ENCODE measurements at regions not wholly inside any gene's neighbourhood (a gene's known extent, or its start where the extent isn't known, plus 50 kb on each side); places are given as distances from the start of the nearest gene placed in this dataset.

DNA sequence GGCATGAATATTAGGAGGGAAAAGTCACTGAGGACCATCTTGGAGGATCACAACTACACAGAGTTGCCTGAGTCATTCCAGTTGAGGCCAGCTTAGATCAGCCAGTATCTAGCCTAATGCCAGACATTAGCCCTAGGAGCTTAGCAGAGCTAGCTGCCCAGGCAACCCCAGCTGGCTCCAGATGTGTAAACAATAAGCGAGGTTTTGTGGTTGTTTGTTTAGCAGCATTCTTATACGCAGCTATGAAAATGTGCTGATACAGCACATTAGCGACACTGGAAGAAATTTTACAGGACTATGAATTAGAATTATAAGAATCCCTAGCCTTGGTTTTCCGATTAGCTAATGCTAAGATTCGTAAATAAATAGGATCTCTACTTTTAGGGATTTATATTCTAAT, 59.3 kb downstream of the BTBD3 start:
- DNase-seq (ENCODE audit: low read depth, low spot score), result no peak
- H3K4me3 ChIP-seq (ENCODE audit: low read length), result no peak overlapping the region
- H3K27me3 ChIP-seq (ENCODE audit: control insufficient read depth, insufficient read depth, low read length), result no peaks in the 10 kb centered on the region
- peaks cover 4% of the 10 kb centered on the region; the same call in 1 of the 2 replicates for H3K4me1 ChIP-seq (ENCODE audit: control insufficient read depth, insufficient read depth, low read length)
- no peaks in the 10 kb centered on the region for H3K36me3 ChIP-seq (ENCODE audit: control insufficient read depth, insufficient read depth, low read length)
- WGBS (ENCODE audit: insufficient coverage, insufficient read length), result no CpG with 5 or more reads among the region's 5 CpGs
- H3K9me3 ChIP-seq (ENCODE audit: control insufficient read depth, insufficient read depth, low read length), result no peaks in the 10 kb centered on the region
- H3K27ac ChIP-seq (ENCODE audit: low read length), result no peak overlapping the region

DNA sequence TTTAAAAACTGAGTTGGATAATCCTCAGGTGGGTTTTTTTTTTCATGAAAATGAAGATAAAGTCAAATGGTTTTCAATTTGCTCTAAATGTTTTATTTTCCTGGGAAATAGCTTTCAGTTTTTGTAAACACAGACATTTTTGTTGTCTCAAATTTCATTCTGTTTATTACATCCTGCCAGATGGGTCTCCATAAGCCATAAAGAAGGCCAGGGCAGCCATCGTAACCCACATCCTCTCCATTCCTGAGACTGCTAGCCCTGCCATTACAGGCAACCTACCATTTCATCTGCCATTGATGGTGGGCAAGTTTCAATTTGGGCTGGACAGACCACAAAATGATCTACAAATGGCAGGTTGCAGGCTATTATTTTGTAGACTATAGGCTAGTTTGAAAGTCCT, 60.8 kb downstream of the BTBD3 start:
- H3K36me3 ChIP-seq (ENCODE audit: control insufficient read depth, insufficient read depth, low read length), result no peaks in the 10 kb centered on the region
- no peak overlapping the region for H3K27ac ChIP-seq (ENCODE audit: low read length)
- H3K4me1 ChIP-seq (ENCODE audit: control insufficient read depth, insufficient read depth, low read length), result peaks cover 4% of the 10 kb centered on the region; the same call in 1 of the 2 replicates
- no peak for DNase-seq (ENCODE audit: low read depth, low spot score)
- H3K27me3 ChIP-seq (ENCODE audit: control insufficient read depth, insufficient read depth, low read length), result no peaks in the 10 kb centered on the region
- WGBS (ENCODE audit: insufficient coverage, insufficient read length), result no CpG with 5 or more reads among the region's 1 CpG
- no peak overlapping the region for H3K4me3 ChIP-seq (ENCODE audit: low read length)
- no peaks in the 10 kb centered on the region for H3K9me3 ChIP-seq (ENCODE audit: control insufficient read depth, insufficient read depth, low read length)

DNA sequence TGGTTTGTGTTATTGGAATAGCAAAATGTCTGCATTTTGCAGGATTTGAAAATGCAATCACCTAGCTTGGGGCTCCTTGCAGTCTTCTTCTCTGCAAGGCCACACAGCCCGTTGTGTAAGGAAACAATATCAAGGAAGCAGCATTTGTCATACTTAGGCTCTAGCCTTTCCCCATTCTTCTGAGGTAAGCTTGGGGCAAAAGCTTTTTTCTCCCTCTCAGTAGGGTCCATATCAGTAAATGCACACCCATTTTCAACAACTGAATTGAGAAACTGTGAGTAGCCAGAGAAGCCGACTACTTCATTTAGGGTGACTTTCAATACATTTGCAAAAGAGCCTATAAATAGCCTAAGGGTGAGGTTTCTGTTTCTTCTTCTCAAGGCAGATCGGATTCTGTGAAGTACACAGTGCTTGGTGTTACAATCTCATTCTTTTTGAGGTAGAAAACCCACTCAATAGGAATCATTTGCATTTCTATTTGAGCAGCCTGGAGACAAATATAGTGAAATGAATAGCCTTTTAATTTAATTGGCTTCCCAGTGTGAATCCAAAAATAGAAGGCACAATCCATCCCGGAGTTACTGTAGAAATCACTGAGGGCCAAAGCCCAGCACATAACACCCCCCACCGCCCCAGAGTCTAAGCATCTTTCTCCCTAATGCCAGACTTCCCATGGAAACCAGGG, 61.8 kb downstream of the BTBD3 start:
- Histone ChIP-seq H3K4me3 (ENCODE audit: low read length) (no peak overlapping the region), H3K4me1 (ENCODE audit: control insufficient read depth, insufficient read depth, low read length) (peaks cover 4% of the 10 kb centered on the region; the same call in 1 of the 2 replicates), H3K27ac (ENCODE audit: low read length) (no peak overlapping the region), H3K9me3 (ENCODE audit: control insufficient read depth, insufficient read depth, low read length) (no peaks in the 10 kb centered on the region), H3K27me3 (ENCODE audit: control insufficient read depth, insufficient read depth, low read length) (no peaks in the 10 kb centered on the region), H3K36me3 (ENCODE audit: control insufficient read depth, insufficient read depth, low read length) (no peaks in the 10 kb centered on the region)
- WGBS (ENCODE audit: insufficient coverage, insufficient read length), result no CpG with 5 or more reads among the region's 5 CpGs
- no peak for DNase-seq (ENCODE audit: low read depth, low spot score)

DNA sequence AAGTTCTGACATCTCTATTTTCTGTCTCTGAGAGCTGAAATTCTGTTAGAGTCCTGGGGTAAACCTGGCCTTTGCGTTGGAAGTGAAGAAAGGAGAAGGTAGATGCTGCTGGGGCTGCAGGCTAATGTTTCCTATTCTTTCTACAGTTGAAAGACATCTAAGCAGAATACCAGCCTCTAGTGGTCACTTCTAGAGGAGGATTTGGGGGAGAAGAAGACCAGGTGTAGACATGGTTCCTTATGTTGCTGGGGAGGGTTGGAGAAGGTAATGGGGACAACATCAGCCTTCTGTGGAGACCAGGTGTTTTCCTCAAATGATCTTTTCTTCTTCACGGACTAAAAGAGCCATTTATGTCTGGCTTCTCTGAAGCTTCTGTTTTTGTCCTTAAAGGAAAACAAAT, 62.6 kb downstream of the BTBD3 start:
- Histone ChIP-seq H3K27me3 (ENCODE audit: control insufficient read depth, insufficient read depth, low read length) (no peaks in the 10 kb centered on the region), H3K36me3 (ENCODE audit: control insufficient read depth, insufficient read depth, low read length) (no peaks in the 10 kb centered on the region), H3K4me1 (ENCODE audit: control insufficient read depth, insufficient read depth, low read length) (peaks cover 4% of the 10 kb centered on the region; the same call in 1 of the 2 replicates), H3K9me3 (ENCODE audit: control insufficient read depth, insufficient read depth, low read length) (no peaks in the 10 kb centered on the region), H3K4me3 (ENCODE audit: low read length) (no peak overlapping the region), H3K27ac (ENCODE audit: low read length) (no peak overlapping the region)
- WGBS (ENCODE audit: insufficient coverage, insufficient read length), result no CpG with 5 or more reads among the region's 2 CpGs
- DNase-seq (ENCODE audit: low read depth, low spot score), result no peak

DNA sequence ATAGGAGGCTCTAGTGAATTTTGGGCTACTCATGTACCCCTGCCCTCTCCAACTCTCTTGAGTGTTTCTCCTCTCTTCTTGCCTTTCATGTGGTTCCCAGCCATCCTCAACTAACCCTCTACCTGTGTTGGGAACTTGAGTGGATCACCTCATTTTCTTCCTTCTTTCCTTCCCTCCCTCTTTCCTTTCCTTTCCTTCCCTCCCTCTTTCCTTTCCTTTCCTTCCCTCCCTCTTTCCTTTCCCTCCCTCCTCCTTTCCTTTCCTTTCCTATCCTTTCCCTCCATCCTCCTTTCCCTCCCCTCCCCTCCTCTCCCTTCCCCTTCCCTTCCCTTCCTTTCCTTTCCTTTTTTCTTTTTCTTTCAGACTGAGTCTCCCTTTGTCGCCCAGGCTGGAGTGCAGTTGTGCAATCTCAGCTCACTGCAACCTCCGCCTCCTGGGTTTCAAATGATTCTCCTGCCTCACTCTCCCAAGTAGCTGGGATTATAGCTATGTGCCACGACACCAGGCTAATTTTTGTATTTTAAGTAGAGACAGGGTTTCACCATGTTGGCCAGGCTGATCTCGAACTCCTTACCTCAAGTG, 63.8 kb downstream of the BTBD3 start:
- Histone ChIP-seq H3K4me3 (ENCODE audit: low read length) (no peak overlapping the region), H3K27ac (ENCODE audit: low read length) (no peak overlapping the region), H3K9me3 (ENCODE audit: control insufficient read depth, insufficient read depth, low read length) (no peaks in the 10 kb centered on the region), H3K36me3 (ENCODE audit: control insufficient read depth, insufficient read depth, low read length) (no peaks in the 10 kb centered on the region), H3K4me1 (ENCODE audit: control insufficient read depth, insufficient read depth, low read length) (peaks cover 4% of the 10 kb centered on the region; the same call in 1 of the 2 replicates), H3K27me3 (ENCODE audit: control insufficient read depth, insufficient read depth, low read length) (no peaks in the 10 kb centered on the region)
- no peak for DNase-seq (ENCODE audit: low read depth, low spot score)
- WGBS (ENCODE audit: insufficient coverage, insufficient read length), result no CpG with 5 or more reads among the region's 4 CpGs

DNA sequence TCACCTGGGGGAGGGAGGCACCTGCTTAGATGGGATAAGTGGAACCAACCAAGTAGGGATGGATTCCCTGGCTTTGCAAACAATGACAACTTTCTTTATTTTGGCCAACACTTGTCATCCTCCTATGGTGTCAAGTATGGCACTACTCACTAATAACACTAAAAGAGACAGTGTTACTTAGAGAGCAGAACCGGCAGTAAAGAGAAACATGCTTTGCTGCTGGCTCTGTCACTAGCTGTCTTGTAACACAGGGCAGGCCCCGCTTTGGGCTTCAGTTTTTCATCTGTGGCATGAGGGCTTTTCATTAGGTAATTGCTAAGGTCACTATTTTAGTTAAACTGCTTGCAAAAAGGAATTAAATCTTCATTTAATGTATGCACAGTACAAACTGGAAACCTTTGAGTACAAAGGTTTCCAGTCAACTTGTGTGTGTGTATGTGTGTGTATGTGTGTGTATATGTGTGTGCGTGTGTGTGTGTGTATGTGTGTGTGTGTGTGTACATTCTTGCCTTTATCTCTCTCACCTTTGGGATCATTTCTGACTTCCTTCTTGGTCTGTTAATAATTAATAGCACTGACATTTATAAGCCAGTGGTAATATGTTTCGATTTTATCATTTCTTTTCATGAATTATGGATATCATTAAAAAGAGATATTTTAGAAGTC, 64.7 kb downstream of the BTBD3 start:
- no CpG with 5 or more reads among the region's 4 CpGs for WGBS (ENCODE audit: insufficient coverage, insufficient read length)
- no peak overlapping the region for H3K4me3 ChIP-seq (ENCODE audit: low read length)
- H3K9me3 ChIP-seq (ENCODE audit: control insufficient read depth, insufficient read depth, low read length), result no peaks in the 10 kb centered on the region
- no peak for DNase-seq (ENCODE audit: low read depth, low spot score)
- peaks cover 4% of the 10 kb centered on the region; the same call in 1 of the 2 replicates for H3K4me1 ChIP-seq (ENCODE audit: control insufficient read depth, insufficient read depth, low read length)
- H3K27ac ChIP-seq (ENCODE audit: low read length), result no peak overlapping the region
- no peaks in the 10 kb centered on the region for H3K27me3 ChIP-seq (ENCODE audit: control insufficient read depth, insufficient read depth, low read length)
- H3K36me3 ChIP-seq (ENCODE audit: control insufficient read depth, insufficient read depth, low read length), result no peaks in the 10 kb centered on the region

DNA sequence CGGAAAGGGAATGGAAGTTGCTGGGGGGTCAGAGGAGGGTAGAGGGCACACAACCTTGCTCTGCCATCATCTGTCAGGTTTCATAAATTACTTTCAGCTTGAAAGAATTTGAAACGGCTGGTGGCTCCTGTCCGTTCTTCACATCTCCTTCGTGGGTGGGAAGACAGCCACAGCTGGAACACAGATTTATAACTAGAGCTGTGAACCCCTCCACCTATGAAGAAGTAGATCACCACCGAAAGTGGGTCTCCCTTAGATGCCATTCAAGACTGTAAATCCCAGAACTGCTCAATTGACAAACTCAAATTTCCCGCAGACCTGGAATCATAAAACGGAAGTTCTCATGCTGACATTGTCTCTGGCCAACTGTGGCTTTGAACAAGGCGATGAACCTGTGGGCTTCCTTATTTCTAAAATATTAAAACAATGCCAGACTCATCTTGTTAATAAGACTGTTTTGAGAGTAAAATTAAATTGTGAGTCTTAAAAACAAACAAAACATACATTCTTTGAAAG, 65.3 kb downstream of the BTBD3 start:
- no peaks in the 10 kb centered on the region for H3K9me3 ChIP-seq (ENCODE audit: control insufficient read depth, insufficient read depth, low read length)
- WGBS (ENCODE audit: insufficient coverage, insufficient read length), result no CpG with 5 or more reads among the region's 8 CpGs
- no peak overlapping the region for H3K4me3 ChIP-seq (ENCODE audit: low read length)
- H3K27ac ChIP-seq (ENCODE audit: low read length), result no peak overlapping the region
- peaks cover 4% of the 10 kb centered on the region; the same call in 1 of the 2 replicates for H3K4me1 ChIP-seq (ENCODE audit: control insufficient read depth, insufficient read depth, low read length)
- H3K36me3 ChIP-seq (ENCODE audit: control insufficient read depth, insufficient read depth, low read length), result no peaks in the 10 kb centered on the region
- H3K27me3 ChIP-seq (ENCODE audit: control insufficient read depth, insufficient read depth, low read length), result no peaks in the 10 kb centered on the region
- DNase-seq (ENCODE audit: low read depth, low spot score), result no peak

DNA sequence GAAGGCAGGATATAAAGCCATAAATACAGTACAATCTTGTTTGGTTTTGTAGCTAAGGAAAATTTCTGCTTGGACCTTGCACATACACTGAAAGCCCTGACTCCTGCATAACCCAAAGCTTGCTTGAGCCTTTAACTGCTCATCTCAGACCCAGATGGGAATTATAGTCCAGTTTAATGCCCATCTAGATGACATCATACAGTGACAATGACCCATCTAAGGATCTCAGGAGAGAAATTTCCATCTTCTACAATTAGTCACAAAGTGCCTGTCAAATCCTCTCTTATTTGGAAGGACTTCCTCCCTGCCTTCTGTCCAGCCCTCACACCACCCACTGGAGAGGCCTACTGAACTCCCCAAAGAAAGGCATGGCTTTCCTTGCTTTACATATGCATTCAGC, 69.3 kb downstream of the BTBD3 start:
- Histone ChIP-seq H3K4me3 (ENCODE audit: low read length) (no peak overlapping the region), H3K4me1 (ENCODE audit: control insufficient read depth, insufficient read depth, low read length) (no peaks in the 10 kb centered on the region), H3K27me3 (ENCODE audit: control insufficient read depth, insufficient read depth, low read length) (no peaks in the 10 kb centered on the region), H3K27ac (ENCODE audit: low read length) (no peak overlapping the region), H3K9me3 (ENCODE audit: control insufficient read depth, insufficient read depth, low read length) (no peaks in the 10 kb centered on the region), H3K36me3 (ENCODE audit: control insufficient read depth, insufficient read depth, low read length) (no peaks in the 10 kb centered on the region)
- no peak for DNase-seq (ENCODE audit: low read depth, low spot score)

DNA sequence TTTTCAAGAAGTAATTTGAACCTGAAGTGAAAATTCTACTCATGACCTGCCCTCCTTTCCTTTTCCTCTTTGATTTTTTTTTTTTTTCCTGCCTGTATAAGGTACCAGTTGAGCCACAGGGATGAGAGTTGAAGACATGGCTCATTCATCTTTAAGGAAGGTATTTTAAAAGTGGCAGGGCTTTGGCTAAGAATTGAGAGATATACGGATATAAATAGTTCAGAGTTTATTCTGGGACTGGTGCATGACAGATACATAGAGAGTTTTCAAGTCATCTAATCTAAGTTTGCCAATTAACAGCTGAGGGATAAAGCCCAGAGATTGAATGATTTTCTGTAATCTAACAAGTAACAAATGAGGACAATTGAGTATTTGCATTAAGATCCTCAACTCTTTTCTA, 69.8 kb downstream of the BTBD3 start:
- no CpG with 5 or more reads among the region's 1 CpG for WGBS (ENCODE audit: insufficient coverage, insufficient read length)
- H3K27me3 ChIP-seq (ENCODE audit: control insufficient read depth, insufficient read depth, low read length), result no peaks in the 10 kb centered on the region

DNA sequence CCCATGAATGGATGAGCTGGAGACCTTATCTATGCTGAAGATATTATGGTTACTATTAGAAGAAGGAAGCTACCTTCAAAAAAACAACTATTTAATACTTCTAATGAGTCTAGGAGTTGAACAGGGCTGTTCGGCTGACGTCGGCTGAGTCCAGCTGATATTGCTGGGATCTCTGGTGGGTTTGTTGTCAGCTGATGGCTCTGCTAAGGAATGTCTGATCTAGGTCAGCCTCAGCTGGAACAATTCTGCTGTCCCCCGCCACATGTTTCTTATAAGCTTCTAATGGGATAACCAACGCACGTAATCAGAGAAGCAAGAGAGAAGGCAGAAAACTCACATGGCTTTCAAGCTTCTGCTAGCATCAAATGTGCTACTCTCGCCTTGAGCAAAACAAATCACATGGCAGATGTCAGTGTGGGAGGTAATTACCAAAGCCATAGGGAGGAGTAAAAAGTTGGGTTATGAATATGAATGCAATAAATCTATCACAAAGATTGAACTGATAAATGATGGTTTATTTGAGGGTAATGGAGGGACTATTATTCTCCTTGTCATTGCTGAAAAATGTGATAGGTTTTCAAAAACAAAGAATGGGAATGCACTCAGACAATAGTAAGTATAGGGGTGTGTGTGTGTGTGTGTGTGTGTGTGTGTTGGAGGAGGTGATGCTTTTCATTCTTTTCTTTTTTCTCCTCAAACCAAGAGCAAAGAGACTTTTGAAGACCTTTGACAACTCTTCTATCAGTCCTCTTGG, 71.5 kb downstream of the BTBD3 start:
- Histone ChIP-seq H3K4me1 (ENCODE audit: control insufficient read depth, insufficient read depth, low read length) (no peaks in the 10 kb centered on the region), H3K27ac (ENCODE audit: low read length) (no peak overlapping the region), H3K9me3 (ENCODE audit: control insufficient read depth, insufficient read depth, low read length) (no peaks in the 10 kb centered on the region), H3K27me3 (ENCODE audit: control insufficient read depth, insufficient read depth, low read length) (no peaks in the 10 kb centered on the region), H3K4me3 (ENCODE audit: low read length) (no peak overlapping the region), H3K36me3 (ENCODE audit: control insufficient read depth, insufficient read depth, low read length) (no peaks in the 10 kb centered on the region)
- DNase-seq (ENCODE audit: low read depth, low spot score), result no peak
- no CpG with 5 or more reads among the region's 7 CpGs for WGBS (ENCODE audit: insufficient coverage, insufficient read length)

More for the DNA sequence above, 69.8 kb downstream of the BTBD3 start:
- Histone ChIP-seq H3K4me1 (ENCODE audit: control insufficient read depth, insufficient read depth, low read length) (no peaks in the 10 kb centered on the region), H3K36me3 (ENCODE audit: control insufficient read depth, insufficient read depth, low read length) (no peaks in the 10 kb centered on the region), H3K4me3 (ENCODE audit: low read length) (no peak overlapping the region), H3K9me3 (ENCODE audit: control insufficient read depth, insufficient read depth, low read length) (no peaks in the 10 kb centered on the region), H3K27ac (ENCODE audit: low read length) (no peak overlapping the region)
- DNase-seq (ENCODE audit: low read depth, low spot score), result no peak
